OCI-LY3 (cell line): ENCODE measurements at regions not wholly inside any gene's neighbourhood (a gene's known extent, or its start where the extent isn't known, plus 50 kb on each side); places are given as distances from the start of the nearest gene placed in this dataset.

ENCODE experiments used
- CTCF ChIP-seq: fragments of 200-600, 300-600 bp; sonication (generic); IDR thresholded peaks from 2 replicates; pipeline ENCODE4 v1.5.1; 2014; ENCODE audit warnings: antibody characterized with exemption, low read length, low read depth
- EZH2phosphoT487 ChIP-seq: fragments of 200-600 bp; shearing (Covaris generic); IDR thresholded peaks from 2 replicates; pipeline ENCODE4 v1.6.1; 2018; ENCODE audit warnings: antibody characterized with exemption, mixed run types, low read depth

DNA sequence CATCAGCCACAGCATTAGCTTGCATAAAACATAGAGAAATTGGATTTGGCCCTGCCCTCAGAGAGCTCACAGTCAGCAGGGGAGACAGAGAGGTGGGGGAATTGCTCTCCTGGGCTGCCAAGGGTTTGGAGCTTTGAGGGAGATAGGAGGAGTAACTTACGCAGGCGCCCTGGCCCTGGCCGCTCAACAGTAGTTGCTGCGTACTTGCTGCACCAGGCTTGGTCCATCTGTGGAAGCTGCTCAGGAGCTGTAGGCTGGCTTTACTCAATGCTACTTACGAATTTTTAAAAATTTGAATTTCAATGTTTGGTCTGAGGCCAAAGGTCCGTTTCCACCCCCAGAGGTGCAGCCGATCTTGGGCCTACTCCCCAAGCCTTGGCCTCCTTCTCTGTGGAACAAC, 83.3 kb downstream of the CPZ start:
- TF ChIP-seq CTCF (no peak), EZH2phosphoT487 (no peak)
